Nephron progenitor cell (in vitro differentiated cells): ENCODE measurements at regions not wholly inside any gene's neighbourhood (a gene's known extent, or its start where the extent isn't known, plus 50 kb on each side); places are given as distances from the start of the nearest gene placed in this dataset.
"Not testable (repeated sequence)": the region's sequence is repeated elsewhere in the genome, so short reads cannot be mapped to it uniquely, and the experiment has no call there.

Source experiments
- DNase-seq: peaks from one replicate; pipeline ENCODE4 v3.0.0; 2021
- H3K27ac Mint-ChIP-seq: 2 replicates; pipeline ENCODE4 v1.8.0; 2021; ENCODE audit warnings: mild to moderate bottlenecking, moderate library complexity, mixed read lengths
- H3K27me3 Mint-ChIP-seq: 2 replicates; pipeline ENCODE4 v1.8.0; 2021; ENCODE audit warnings: mild to moderate bottlenecking, low read depth, mixed read lengths; ENCODE audit not compliant: poor library complexity
- H3K36me3 Mint-ChIP-seq: 2 replicates; pipeline ENCODE4 v1.8.0; 2021; ENCODE audit warnings: low read depth, mixed read lengths
- H3K4me1 Mint-ChIP-seq: 2 replicates; pipeline ENCODE4 v1.8.0; 2021; ENCODE audit warnings: mixed read lengths
- H3K4me3 Mint-ChIP-seq: 2 replicates; pipeline ENCODE4 v1.8.0; 2021; ENCODE audit warnings: mild to moderate bottlenecking, moderate library complexity, mixed read lengths
- H3K9me3 Mint-ChIP-seq: 2 replicates; pipeline ENCODE4 v1.8.0; 2021; ENCODE audit warnings: mild to moderate bottlenecking, moderate library complexity, mixed read lengths
- TF ChIP-seq, protein P1 (sequence below): fragments of 200-600 bp; sonication (generic); IDR thresholded peaks from 2 replicates; pipeline ENCODE4 v1.5.0; 2021; ENCODE audit warnings: antibody characterized with exemption

DNA sequence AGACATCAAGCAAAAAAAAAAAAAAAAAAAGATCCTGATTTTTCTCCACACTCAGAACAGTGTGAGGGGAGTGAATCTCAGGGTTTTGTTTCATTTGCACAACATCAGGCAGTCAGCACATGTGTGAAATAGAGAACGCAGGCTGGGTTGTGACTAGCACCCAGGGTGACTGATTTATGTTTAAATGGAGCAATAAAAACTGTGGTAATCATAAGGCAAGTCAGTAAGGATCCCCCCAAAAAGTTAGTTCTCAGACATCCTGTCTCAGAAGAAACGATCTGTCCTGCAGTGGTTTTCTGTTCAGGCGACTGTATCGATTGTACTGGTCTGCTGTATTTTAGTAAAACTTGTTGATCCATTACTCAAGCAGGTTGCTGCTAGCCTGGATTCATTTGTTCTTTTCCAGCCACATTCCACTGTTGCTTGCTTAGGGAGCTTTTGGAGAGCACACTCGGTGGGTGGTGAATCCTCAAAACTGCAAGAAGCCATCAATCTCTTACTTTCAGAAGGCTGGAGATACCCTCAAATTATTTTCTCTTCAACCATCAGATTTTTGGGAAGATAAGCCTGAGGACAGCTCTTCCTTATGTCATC, 107.1 kb downstream of the DACT1 start:
- H3K9me3 Mint-ChIP-seq: no peaks in the 10 kb centered on the region
- H3K4me1 Mint-ChIP-seq: peaks cover 90% of the 10 kb centered on the region
- DNase-seq: no peak
- no peaks in the 10 kb centered on the region for H3K36me3 Mint-ChIP-seq
- H3K27ac Mint-ChIP-seq: peak overlapping the region; percentile 96
- H3K27me3 Mint-ChIP-seq: no peaks in the 10 kb centered on the region
- TF ChIP-seq, protein P1, sequence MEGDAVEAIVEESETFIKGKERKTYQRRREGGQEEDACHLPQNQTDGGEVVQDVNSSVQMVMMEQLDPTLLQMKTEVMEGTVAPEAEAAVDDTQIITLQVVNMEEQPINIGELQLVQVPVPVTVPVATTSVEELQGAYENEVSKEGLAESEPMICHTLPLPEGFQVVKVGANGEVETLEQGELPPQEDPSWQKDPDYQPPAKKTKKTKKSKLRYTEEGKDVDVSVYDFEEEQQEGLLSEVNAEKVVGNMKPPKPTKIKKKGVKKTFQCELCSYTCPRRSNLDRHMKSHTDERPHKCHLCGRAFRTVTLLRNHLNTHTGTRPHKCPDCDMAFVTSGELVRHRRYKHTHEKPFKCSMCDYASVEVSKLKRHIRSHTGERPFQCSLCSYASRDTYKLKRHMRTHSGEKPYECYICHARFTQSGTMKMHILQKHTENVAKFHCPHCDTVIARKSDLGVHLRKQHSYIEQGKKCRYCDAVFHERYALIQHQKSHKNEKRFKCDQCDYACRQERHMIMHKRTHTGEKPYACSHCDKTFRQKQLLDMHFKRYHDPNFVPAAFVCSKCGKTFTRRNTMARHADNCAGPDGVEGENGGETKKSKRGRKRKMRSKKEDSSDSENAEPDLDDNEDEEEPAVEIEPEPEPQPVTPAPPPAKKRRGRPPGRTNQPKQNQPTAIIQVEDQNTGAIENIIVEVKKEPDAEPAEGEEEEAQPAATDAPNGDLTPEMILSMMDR: no peak
- no peak overlapping the region for H3K4me3 Mint-ChIP-seq

DNA sequence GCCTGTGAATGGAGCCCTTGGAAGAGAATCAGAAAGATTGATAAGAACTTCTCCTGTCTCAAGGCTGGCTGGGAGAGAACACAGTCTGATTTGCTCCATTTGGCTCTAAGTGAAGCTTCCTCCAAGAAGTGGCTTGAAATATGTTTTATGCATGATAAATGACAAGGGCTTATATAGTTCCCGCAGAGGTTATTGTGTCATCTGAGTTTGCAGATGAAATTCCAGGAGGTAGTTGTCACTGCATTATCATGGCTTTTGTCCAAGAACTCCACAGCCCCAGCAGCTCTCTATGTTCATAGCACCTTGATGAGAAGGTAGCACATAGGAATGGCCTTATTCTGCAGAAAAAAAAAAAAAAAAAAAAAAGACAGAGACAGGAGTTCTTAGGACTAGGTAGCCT, 108.5 kb downstream of the DACT1 start:
- Mint-ChIP-seq H3K9me3 (no peaks in the 10 kb centered on the region), H3K4me3 (no peak overlapping the region), H3K27ac (peak overlapping the region; percentile 24), H3K4me1 (peaks cover 84% of the 10 kb centered on the region), H3K27me3 (no peaks in the 10 kb centered on the region), H3K36me3 (no peaks in the 10 kb centered on the region)
- TF ChIP-seq, protein P1: no peak
- DNase-seq: no peak

DNA sequence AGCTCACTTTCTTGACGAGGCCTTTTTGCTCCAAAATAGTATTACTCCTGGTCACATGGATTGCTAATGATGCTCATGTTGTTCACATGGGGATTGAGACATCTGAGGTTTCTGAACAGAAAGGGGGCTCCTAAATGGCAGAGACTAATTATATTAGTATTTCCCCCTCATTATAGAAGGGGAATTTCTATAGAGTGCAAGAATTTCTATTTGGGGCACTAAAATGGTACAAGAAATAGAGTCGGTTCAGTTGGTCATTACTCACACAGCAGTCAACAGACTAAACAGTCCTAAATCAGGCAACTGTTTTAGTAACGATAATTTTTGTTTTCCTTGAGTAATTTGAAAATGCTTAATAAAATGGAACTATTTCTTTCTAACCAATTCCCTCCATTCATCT, 108.9 kb downstream of the DACT1 start:
- peak overlapping the region; percentile 10 for H3K4me3 Mint-ChIP-seq
- H3K9me3 Mint-ChIP-seq: no peaks in the 10 kb centered on the region
- no peaks in the 10 kb centered on the region for H3K27me3 Mint-ChIP-seq

DNA sequence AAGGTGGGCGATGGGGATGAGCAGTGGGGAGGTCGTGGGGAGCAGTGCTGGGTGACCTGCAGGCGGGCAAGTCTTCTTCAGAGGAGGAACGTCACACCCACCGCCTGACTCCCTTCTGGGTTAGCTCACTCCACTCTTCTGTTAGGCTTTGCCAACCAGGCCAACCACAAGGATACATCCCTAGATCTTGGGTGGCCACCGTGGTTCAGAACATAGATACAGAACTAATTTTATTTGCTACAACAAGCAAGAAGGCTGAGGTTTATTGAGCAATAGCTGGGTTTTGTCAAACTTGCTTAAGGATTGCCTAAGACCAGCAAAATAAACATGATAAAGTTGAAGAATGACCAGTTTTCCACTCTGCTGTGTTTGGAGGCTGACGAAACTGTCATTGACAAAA, 109.4 kb downstream of the DACT1 start:
- DNase-seq: no peak
- no peaks in the 10 kb centered on the region for H3K36me3 Mint-ChIP-seq
- peaks cover 80% of the 10 kb centered on the region for H3K4me1 Mint-ChIP-seq
- H3K4me3 Mint-ChIP-seq: peak overlapping the region; percentile 10
- H3K27me3 Mint-ChIP-seq: no peaks in the 10 kb centered on the region
- H3K27ac Mint-ChIP-seq: no peak overlapping the region
- TF ChIP-seq, protein P1: no peak
- no peaks in the 10 kb centered on the region for H3K9me3 Mint-ChIP-seq

More for the DNA sequence above, 108.9 kb downstream of the DACT1 start:
- H3K27ac Mint-ChIP-seq: no peak overlapping the region
- TF ChIP-seq, protein P1: no peak
- no peak for DNase-seq
- H3K4me1 Mint-ChIP-seq: peaks cover 84% of the 10 kb centered on the region
- no peaks in the 10 kb centered on the region for H3K36me3 Mint-ChIP-seq

DNA sequence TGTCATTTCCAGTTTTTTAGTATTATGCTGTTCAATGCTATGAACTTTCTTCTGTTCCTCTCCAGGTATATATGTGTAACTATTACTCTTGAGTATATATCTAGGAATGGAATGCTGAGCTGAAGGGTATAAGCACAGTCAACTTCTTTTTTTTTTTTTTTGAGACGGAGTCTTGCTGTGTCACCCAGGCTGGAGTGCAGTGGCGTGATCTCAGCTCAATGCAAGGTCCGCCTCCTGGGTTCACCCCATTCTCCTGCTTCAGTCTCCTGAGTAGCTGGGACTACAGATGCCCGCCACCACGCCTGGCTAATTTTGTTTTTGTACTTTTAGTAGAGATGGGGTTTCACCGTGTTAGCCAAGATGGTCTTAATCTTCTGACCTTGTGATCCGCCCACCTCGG, 110.5 kb downstream of the DACT1 start:
- not testable (repeated sequence) for H3K9me3 Mint-ChIP-seq, H3K36me3 Mint-ChIP-seq, H3K27ac Mint-ChIP-seq, H3K4me3 Mint-ChIP-seq, H3K27me3 Mint-ChIP-seq, DNase-seq
- peaks cover 80% of the 10 kb centered on the region for H3K4me1 Mint-ChIP-seq

DNA sequence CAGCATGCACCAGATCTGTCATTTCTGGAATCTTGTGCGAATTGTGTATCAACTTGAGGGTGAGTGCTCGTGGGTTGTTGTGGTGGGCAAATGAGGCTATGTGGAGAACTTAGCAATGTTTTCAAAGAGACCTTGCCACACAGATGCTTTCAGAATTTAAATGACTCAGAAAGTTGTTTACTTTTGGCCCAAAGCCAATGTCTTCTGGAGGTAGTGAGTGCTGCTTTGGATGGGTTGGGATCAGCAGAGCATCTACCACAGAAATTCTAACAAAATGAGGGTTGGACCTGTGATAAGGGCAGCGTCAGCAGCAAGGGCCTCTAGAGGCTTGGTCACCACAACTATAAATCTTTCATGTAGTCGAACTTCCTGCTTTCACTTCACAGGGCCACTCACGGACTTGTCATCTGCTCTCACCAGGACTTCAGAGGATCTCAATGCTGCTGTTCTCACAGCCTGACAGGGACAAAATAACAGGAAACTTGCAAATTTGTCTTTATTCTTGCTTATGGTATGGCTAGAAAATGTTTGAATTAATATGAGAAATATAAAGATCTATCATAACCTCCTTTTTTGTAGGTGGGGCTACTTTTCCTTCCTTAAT, 111.4 kb downstream of the DACT1 start:
- peak overlapping the region; percentile 87 for H3K27ac Mint-ChIP-seq
- peaks cover 80% of the 10 kb centered on the region for H3K4me1 Mint-ChIP-seq
- no peaks in the 10 kb centered on the region for H3K9me3 Mint-ChIP-seq
- TF ChIP-seq, protein P1: no peak
- H3K36me3 Mint-ChIP-seq: no peaks in the 10 kb centered on the region
- H3K27me3 Mint-ChIP-seq: no peaks in the 10 kb centered on the region
- no peak for DNase-seq
- no peak overlapping the region for H3K4me3 Mint-ChIP-seq
